ENCODE measurements at regions not wholly inside any gene's neighbourhood (a gene's known extent, or its start where the extent isn't known, plus 50 kb on each side); places are given as distances from the start of the nearest gene placed in this dataset.

DNA sequence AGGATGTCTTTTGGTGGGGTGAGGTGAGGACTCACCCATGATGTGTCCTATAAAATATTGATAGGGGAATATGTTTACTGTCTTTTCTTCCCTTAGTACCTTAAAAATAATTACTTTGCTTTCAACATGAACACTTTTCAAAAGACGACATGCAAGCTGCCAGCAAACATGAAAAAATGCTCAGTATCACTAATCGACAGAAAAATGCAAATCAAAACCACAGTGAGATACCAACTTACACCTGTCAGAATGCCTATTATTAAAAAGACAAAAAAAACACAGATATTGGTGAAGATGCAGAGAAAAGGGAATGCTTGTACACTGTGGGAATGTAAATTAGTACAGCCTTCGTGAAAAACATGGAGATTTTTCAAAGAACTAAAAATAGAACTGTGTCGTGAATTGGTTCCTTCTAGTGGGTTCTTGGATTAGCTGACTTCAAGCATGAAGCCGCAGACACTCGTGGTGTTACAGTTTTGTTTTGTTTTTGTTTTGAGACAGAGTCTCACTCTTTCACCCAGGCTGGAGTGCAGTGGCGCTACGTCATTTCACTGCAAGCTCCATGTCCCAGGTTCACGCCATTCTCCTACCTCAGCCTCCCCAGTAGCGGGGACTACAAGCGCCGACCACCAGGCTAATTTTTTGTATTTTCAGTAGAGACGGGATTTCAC lies 160.9 kb downstream of the FGF9 start:
- Histone ChIP-seq H3K4me3 (no peak overlapping the region), H3K9ac (ENCODE audit: insufficient read depth in 1 of 2, low read depth in 2 of 2, low read length in 2 of 2) (no peak overlapping the region), H3K4me2 (ENCODE audit: insufficient read depth, low read length) (no peak overlapping the region), H3K9me1 (ENCODE audit: control insufficient read depth, insufficient read depth, low read length) (no peaks in the 10 kb centered on the region), H3K9me3 (replicated peaks; ENCODE audit: control insufficient read depth, insufficient read depth, low read depth, low read length) (no peaks in the 10 kb centered on the region; the same call in 1 of the 2 replicates), H2AFZ (ENCODE audit: low read depth, low read length) (no peak overlapping the region), H3K79me2 (ENCODE audit: control insufficient read depth, insufficient read depth, low read length) (no peaks in the 10 kb centered on the region), H3K4me1 (replicated peaks in 1 of 2; ENCODE audit: control insufficient read depth in 2 of 2, insufficient read depth in 2 of 2, low read length in 2 of 2) (no peaks in the 10 kb centered on the region), H3K36me3 (ENCODE audit: control insufficient read depth, insufficient read depth, low read length) (no peaks in the 10 kb centered on the region), H3K27ac (ENCODE audit: extremely low read depth, low read depth, low read length) (no peak overlapping the region), H4K20me1 (replicated peaks; ENCODE audit: control insufficient read depth, insufficient read depth, low read length) (no peaks in the 10 kb centered on the region), H3K27me3 (ENCODE audit: control insufficient read depth in 2 of 2, insufficient read depth in 2 of 2, low read length in 2 of 2) (no peaks in the 10 kb centered on the region)
- ChIA-PET POLR2A (no interaction called here), CTCF (ENCODE audit: low intra/inter-chr PET ratio) (no interaction called here)
- intact Hi-C loops (cut with micrococcal nuclease): no loop called here
- no peak for FAIRE-seq
- no peak for ATAC-seq
- no peak for DNase-seq (ENCODE audit: extremely low read depth in 1 of 4, low spot score in 3 of 4)
- in situ Hi-C loops (cut with MboI): no loop called here
- 0% methylated on average over 11 of the region's 13 CpGs for WGBS (ENCODE audit: insufficient coverage, low coverage, missing lambda C conversion rate)
- no TSS peak for BruUV-seq (replicated peaks)
- TF ChIP-seq, protein P1, sequence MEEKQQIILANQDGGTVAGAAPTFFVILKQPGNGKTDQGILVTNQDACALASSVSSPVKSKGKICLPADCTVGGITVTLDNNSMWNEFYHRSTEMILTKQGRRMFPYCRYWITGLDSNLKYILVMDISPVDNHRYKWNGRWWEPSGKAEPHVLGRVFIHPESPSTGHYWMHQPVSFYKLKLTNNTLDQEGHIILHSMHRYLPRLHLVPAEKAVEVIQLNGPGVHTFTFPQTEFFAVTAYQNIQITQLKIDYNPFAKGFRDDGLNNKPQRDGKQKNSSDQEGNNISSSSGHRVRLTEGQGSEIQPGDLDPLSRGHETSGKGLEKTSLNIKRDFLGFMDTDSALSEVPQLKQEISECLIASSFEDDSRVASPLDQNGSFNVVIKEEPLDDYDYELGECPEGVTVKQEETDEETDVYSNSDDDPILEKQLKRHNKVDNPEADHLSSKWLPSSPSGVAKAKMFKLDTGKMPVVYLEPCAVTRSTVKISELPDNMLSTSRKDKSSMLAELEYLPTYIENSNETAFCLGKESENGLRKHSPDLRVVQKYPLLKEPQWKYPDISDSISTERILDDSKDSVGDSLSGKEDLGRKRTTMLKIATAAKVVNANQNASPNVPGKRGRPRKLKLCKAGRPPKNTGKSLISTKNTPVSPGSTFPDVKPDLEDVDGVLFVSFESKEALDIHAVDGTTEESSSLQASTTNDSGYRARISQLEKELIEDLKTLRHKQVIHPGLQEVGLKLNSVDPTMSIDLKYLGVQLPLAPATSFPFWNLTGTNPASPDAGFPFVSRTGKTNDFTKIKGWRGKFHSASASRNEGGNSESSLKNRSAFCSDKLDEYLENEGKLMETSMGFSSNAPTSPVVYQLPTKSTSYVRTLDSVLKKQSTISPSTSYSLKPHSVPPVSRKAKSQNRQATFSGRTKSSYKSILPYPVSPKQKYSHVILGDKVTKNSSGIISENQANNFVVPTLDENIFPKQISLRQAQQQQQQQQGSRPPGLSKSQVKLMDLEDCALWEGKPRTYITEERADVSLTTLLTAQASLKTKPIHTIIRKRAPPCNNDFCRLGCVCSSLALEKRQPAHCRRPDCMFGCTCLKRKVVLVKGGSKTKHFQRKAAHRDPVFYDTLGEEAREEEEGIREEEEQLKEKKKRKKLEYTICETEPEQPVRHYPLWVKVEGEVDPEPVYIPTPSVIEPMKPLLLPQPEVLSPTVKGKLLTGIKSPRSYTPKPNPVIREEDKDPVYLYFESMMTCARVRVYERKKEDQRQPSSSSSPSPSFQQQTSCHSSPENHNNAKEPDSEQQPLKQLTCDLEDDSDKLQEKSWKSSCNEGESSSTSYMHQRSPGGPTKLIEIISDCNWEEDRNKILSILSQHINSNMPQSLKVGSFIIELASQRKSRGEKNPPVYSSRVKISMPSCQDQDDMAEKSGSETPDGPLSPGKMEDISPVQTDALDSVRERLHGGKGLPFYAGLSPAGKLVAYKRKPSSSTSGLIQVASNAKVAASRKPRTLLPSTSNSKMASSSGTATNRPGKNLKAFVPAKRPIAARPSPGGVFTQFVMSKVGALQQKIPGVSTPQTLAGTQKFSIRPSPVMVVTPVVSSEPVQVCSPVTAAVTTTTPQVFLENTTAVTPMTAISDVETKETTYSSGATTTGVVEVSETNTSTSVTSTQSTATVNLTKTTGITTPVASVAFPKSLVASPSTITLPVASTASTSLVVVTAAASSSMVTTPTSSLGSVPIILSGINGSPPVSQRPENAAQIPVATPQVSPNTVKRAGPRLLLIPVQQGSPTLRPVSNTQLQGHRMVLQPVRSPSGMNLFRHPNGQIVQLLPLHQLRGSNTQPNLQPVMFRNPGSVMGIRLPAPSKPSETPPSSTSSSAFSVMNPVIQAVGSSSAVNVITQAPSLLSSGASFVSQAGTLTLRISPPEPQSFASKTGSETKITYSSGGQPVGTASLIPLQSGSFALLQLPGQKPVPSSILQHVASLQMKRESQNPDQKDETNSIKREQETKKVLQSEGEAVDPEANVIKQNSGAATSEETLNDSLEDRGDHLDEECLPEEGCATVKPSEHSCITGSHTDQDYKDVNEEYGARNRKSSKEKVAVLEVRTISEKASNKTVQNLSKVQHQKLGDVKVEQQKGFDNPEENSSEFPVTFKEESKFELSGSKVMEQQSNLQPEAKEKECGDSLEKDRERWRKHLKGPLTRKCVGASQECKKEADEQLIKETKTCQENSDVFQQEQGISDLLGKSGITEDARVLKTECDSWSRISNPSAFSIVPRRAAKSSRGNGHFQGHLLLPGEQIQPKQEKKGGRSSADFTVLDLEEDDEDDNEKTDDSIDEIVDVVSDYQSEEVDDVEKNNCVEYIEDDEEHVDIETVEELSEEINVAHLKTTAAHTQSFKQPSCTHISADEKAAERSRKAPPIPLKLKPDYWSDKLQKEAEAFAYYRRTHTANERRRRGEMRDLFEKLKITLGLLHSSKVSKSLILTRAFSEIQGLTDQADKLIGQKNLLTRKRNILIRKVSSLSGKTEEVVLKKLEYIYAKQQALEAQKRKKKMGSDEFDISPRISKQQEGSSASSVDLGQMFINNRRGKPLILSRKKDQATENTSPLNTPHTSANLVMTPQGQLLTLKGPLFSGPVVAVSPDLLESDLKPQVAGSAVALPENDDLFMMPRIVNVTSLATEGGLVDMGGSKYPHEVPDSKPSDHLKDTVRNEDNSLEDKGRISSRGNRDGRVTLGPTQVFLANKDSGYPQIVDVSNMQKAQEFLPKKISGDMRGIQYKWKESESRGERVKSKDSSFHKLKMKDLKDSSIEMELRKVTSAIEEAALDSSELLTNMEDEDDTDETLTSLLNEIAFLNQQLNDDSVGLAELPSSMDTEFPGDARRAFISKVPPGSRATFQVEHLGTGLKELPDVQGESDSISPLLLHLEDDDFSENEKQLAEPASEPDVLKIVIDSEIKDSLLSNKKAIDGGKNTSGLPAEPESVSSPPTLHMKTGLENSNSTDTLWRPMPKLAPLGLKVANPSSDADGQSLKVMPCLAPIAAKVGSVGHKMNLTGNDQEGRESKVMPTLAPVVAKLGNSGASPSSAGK (IDR thresholded peaks at IDR 0.05): no peak
- no peak for TF ChIP-seq ZNF830 (CRISPR knock-in tag; IDR thresholded peaks at IDR 0.05)
- TF ChIP-seq MAZ (CRISPR knock-in tag; conservative IDR thresholded peaks at IDR 0.05 in 1 of 2, IDR thresholded peaks at IDR 0.05 in 1 of 2): no peak
- no peak for TF ChIP-seq CBX3 (IDR thresholded peaks at IDR 0.05; ENCODE audit: borderline replicate concordance in 1 of 2, low read length in 2 of 2)
- no peak for TF ChIP-seq ZNF316 (IDR thresholded peaks at IDR 0.05)
- no peak for TF ChIP-seq HMG20A (CRISPR knock-in tag; conservative IDR thresholded peaks at IDR 0.05)
- no peak for TF ChIP-seq TAF7 (tag; IDR thresholded peaks at IDR 0.05)
- TF ChIP-seq NR1H2 (CRISPR knock-in tag; IDR thresholded peaks at IDR 0.05): no peak
- no peak for TF ChIP-seq L3MBTL2 (IDR thresholded peaks at IDR 0.05)
- TF ChIP-seq TSC22D4 (tag; IDR thresholded peaks at IDR 0.05): no peak
- TF ChIP-seq USF2 (CRISPR knock-in tag; IDR thresholded peaks at IDR 0.05): no peak
- no peak for TF ChIP-seq ESRRB (CRISPR knock-in tag; IDR thresholded peaks at IDR 0.05; ENCODE audit: borderline replicate concordance)
